Fibroblast of peridontal ligament (primary cell): ENCODE measurements at regions not wholly inside any gene's neighbourhood (a gene's known extent, or its start where the extent isn't known, plus 50 kb on each side); places are given as distances from the start of the nearest gene placed in this dataset.
"Not testable (repeated sequence)": the region's sequence is repeated elsewhere in the genome, so short reads cannot be mapped to it uniquely, and the experiment has no call there.

Experiments used
- DNase-seq: peaks from one replicate; pipeline ENCODE4 v3.0.0-alpha.2; 2010; ENCODE audit errors: extremely low read depth

DNA sequence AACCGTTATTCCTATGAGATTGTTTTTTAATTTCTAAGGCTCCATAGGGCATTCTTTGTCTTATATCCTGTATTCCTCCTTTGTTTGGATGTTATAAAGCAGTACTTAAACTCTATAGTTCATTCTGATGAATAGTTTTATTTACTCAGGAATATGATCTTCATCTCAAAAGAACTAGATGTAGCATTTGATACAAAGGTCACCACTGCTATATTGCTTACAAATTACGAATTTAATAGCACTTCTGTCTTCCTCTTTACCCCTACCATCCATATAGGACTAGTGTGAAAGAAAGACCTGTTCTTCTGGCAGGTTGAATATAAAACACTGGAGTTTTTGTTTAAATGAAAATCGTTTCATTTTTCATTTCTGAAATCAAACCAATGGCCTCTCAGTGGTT lies 468.1 kb upstream of the CXADR start:
- DNase-seq: no peak

DNA sequence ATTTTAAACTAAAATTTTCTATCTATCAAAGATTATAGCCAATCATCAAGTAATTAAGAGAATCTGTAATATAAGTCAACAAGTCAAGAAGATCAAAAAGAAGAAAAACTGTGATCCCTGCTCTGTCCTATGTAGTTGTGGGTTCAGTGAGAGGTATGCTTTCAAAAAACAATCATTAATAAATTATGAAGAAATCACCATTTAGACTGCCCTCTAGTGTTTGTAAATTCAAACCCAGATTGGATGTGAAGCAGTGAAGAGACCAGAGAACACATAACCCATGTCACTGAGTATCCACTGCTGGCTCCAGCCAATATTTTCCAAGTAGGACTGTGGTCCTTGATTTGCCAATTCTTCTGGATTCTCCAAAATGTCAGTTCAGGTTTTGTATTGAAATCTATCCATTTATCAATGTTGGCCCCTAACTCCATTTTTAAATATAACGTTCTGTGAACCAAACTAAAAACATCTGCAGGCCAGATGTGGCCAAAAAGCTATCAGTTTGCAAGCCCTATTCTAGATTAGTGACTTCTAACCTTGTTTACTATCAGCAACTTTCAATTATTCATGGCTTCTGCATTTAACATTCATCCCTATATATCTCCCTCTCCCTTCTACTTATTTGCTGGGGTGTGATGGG lies 467.5 kb upstream of the CXADR start:
- DNase-seq: peak; percentile 62

DNA sequence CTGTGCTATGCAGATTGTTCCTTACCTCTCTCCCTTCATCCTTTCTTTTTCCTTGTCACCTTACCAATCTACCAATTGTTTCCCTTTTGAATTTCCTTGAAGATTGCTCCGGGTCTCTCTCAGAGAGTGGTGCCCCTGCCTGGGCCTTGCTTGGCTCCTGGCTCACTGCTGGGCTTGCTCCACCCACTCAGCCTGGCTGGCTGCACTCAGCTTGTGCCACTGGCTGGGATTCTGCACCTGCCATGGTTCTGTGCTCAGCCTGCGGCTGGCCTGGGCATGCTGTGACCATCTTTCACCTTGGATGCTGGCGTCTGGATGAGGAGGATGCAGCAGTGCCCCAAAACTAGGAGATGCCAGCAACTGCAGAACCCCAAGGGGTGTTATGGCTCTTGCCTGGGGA lies 463.9 kb upstream of the CXADR start:
- DNase-seq: no peak

DNA sequence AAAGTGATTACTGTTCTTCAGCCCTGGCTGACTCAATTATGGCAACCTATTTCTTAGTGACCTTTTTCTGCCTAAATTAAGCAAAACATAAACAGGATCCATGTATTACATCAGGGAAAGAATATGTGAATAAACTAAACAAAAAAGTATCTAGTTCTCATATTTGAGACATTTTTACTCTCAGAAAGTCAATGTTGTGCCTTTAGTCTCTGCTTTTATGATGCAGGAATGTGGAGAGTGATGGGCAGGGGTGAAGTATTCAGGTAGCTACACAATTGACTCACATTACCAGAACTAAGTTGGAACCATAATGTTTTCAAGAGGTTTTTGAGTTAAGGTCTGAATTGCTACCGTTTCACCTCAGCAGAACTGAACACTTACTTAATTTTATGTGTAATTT lies 462.7 kb upstream of the CXADR start:
- peak; percentile 10 for DNase-seq

DNA sequence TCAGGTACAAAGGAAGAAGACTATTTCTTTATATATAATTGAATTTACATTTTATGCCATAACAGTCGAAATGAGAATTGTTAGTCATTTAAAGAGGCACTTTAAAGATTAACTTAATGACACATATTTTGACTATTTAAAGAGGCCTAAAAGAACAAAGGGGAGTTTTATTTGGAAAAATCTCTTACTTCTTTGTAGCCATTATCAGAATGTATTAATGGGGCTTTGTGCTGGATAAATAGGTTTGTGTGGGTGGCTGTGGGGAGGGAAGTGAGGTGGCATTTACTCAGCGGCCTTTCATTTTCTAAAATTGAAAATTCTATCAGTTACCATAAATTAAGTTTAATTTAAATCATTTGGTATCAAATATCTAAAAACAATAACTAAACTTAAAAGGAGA lies 462.2 kb upstream of the CXADR start:
- no peak for DNase-seq

DNA sequence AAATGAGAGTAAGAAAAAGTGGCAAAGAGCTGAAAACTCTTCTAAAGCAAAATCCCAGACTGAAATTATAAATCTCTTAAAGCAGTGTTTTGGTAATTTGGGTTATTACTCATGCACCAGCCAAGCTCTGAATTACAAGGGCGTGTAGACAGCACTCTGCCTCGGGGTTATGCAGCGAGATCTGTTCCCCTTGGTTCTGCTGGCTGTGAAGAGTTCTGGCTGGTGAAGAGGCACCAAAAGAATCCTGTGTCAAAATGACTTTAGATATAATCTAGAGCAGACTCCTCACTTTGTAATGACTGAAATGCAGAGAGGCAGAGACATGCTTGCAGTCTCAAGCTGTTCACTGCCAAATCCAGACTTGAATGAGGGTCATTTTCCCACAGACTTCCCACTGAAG lies 461.8 kb upstream of the CXADR start:
- no peak for DNase-seq

DNA sequence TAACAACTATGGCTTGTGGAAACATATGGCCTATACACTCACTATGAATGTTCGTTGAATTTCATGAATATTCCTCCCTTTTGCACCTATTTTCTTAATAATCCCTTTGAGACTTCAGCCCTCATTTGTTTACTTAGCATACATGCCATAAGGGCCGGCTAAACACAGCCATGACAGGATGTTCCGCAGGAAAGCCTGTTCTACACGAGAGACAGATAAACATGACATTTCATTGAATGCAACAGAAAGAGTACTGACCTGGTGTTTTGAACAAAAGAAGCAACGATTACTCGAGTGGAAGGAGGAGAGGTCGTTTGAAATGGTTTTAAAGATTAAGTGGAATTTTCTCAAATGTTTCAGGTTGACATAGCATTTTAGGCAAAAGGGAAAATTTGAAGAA lies 459.5 kb upstream of the CXADR start:
- DNase-seq: no peak

DNA sequence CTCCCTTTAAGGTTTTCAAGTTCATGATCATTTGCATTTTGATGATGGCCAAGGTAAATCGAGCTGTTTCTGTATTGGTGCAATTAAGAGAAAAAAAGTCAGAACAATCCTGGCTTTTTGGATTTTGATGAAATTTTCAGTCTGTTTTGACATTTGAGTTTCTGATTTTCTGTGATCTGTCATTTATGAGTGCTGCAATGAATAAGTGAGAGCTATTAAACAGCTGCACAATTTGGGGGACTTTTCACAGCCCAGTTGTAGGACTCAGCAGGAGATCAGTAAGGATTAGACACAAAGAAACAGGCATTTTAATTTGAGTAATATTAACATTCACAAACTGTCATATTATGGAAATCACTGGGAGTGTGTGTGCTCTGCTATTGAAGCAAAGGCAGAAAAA lies 452.9 kb upstream of the CXADR start:
- DNase-seq: no peak

DNA sequence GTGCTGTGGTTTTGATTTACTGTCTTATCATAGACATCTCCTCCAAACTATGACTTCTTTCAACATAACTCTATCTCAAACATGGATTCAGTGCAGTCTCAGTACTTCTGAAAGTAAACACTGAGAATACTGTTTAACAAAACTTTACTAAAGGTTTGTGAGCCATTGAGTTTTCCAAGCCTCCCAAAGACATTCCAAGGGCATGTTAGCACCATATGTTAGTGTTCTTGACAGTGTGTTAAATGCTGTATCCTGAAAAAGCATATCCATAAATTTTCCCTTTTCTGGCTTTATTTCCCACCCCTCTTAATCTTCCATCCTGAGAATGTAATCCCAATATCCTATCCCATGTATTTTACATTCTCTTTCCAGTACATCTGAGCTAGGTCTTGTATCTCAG lies 446.8 kb upstream of the CXADR start:
- DNase-seq: no peak

DNA sequence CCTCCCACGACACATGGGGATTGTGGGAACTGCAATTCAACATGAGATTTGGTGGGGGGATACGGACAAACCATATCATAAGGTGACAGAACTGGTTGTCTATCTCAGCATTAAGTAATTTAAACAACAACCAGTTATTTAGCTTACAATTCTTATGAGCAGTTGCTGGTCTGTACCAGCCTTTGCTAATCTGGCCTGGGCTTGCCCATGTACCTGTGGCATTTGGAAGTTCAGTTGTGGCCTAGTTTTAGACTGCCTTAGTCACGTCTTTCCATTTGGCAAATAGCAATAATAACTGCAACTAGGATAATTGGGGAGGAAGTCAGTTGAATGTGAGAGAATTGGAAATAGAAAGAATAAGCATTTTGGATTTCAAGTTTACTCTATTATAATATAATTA lies 441.8 kb upstream of the CXADR start:
- DNase-seq: no peak

DNA sequence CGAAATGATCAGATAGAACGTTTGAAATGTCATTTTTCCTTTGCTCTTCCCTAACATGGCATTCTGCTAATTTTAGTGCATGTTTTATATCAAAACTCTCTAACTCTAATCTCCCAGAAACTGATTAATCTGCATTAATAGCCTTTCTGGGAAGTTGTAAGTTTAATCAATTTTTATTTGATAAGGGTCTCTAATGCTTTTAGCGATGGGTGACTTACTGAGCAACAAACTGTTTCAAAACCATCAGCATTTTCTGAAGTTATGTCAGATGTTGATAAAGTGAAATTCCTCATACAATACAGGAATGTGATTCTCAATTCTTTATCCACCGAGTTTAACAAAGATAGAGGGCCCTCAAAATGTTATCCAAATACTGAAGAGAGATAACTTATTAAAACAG lies 431.6 kb upstream of the CXADR start:
- DNase-seq: no peak

DNA sequence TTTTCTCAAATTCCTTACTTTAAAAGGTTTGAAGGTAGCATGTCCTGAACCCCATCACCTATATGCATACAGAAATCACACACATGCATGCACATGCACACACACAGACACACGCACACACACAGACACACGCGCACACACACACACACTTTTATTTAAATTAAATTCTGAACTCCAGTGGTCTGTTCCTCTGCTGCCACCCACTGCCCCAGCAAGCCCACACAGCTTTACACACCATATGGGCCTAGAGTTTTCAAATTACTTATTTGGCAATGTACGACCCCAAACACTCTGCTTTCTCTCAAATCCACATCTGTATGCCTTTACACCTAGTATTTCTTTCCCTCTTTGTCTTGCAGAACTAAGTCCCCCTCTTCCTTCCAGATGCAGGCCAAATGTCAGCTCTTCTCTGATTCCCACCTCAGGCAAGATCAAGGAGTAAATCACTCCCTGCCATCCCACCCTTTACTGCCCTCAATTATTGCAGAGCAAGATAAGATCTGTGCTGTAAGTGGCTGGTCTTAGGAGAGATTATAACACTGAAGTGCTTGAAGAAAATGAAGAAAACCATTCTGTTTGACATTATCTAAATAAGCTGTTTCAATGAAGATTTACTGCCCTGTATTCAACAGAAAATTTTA lies 429.9 kb upstream of the CXADR start:
- no peak for DNase-seq

DNA sequence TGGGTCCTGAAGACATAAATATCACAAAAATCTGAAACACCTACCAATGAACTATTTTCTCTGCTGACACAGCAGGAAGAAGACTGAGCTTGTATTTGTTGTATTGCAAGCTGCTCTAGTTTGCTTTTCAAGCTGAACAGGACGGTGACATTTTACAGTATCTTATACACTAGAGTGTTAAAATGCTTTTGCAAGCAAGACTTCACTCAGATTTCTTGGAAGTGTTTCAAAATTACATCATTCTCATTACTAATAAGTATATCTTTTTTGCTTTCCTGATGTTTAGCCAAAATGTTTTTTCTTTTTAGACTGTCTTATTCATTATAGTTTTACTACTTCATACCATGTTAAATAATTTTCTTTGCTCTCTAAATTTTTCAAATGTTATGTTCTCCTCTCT lies 427.1 kb upstream of the CXADR start:
- DNase-seq: no peak

DNA sequence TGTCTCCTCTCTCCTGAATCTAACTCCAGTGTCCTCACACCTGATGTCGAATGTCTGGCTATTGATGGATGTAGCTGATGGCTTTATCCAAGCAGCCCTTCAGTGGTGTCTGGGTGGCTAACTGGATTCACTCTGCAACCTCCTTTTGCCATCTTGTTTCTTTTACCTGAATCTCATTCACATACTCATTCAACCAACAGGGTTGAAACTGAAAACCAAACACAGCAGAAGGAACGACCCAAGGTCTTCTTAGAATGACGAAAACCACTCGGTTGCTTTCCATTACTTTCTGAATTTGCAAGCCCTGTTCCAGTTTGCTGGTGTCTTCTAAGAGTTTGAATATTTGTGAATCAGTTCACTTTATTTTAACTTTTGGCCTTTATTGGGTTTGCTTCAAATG lies 424.3 kb upstream of the CXADR start:
- DNase-seq: no peak

DNA sequence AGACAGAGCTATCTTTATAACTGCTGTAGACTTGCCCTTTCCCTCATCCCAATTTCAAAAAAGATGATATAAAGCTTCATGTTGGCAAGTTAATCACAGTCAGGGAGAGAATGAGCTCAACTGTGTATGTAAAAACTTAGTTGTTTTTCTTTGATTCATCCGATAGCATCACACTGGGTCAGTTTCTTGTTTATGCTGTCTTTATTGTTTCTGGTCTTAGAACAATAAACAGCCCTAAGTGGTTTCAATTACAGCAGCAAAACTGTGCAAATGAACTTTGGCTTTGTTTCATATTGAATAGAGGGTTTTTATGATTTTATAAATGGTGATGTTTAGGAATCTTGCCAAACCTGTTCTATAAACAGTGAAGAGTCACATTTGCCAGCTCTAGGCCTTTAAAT lies 423.8 kb upstream of the CXADR start:
- peak; percentile 32 for DNase-seq

DNA sequence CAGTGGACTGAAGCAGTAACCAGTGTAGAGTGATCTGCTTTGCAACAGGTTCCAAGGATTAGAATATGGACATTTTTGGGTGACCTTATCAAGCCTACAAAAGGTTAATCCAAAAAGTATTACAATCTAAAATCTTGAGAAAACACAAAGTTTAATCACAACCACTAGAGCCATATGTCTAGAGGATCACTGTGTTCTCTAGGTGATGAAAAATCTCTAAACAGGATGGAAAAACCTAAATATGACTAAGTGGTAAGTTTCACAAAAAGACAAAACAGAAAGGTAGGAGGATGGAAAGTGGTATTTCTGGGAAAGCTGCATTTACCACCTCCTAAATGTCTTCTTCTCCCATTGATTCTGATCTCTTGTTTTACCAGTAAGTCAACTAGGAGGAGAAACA lies 411.1 kb upstream of the CXADR start:
- no peak for DNase-seq

DNA sequence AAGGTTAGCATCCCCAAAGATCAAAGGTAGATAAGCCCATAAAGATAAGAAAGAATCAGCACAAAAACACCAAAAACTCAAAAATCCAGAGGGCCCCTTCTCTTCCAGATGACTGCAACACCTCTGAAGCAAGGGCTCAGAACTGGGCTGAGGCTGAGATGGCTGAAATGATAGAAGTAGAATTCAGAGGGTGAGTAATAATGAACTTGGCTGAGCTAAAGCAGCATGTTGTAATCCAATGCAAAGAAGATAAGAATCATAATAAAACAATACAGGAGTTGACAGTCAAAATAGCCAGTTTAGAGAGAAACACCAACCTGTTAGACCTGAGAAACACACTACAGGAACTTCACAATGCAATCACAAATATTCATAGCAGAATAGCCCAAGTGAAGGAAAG lies 406.9 kb upstream of the CXADR start:
- no peak for DNase-seq

DNA sequence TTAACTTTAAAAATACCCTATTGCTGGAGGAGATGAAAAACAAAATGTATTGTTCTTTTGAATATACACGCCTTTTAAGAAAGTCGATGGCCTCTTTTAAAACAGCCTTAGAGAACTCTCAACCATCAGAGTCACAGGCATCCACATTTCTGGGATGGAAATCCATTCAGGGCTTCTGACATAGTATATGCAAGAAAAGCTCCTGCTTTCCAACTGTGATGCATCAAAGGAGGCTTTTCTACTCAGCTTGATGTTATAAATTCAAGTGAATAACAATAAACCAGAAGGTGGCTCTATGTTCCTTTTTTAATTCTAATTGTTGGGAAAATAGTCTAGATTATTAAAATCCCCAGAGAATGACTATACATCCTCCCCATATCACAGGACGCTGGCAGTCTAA lies 398.8 kb upstream of the CXADR start:
- no peak for DNase-seq

DNA sequence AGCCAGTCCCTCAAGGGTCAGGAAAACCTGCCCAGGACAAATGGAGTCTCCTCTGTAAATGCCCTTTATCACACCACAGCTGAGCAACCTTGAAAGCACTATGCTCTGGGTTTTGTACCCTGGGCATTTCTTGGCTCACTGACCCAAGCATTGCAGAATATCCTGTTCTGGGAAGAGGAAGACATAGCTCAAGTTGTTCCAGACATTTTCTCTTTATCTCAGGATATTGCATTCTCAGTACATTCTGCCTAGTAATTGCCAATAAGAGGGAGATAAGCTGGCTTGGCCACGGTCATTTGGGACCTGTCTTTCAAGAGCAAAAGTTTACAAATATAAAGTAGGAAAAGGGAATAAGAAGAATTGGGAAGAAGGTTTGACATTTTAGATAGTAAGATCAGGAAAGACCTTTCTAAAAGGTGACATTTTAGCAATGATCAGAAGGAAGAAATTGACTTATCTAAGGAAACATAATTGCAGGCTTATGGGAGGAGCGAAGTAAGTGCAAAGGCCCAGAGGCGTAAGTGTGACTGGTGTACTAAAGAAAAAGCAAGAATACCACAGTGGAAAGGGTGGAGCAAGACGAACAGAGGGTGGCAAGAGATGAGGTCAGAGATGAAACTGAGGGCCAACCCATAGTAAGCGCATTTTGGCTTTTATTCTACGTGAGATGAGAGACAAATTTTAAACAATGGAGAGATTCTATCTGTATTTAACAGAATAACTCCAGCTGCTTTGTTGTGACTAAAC lies 394.0 kb upstream of the CXADR start:
- no peak for DNase-seq

DNA sequence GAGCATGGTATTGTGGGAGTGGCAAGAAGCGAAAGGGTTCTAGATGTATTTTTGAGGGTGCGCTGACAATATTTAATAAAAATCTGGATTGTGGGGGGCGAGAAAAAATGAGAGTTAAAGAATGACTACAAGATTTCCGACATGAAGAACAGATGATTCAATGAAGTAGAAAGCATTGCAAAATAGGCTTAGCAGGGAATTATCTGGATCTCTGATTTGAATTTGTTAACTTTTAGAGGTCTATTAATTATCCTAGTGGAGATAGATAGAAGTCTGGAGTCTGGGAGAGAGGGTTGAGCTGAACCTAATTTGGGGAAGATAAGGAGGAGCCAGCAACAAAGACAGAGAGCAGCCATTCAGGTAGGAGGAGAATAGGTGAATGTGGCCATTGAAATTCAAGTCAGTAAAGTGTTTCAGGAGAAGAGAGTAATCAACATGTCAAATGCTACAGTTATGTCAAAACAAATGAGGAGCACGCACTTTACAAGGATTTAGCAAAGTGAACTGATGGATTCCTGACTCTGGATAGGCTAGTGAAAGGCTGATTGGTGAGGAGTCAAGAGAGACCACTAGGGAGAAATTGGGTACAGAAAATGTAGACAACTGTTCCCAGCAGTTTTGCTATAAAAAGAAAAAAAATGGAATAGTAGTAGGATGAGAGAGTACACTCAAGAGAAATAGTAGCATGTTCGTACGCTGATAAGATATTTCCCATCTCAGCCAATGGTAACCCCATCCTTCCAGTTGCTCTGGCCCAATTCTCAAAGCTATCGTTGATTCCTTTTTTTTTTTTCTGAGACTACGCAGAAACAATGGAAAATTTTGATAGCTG lies 393.2 kb upstream of the CXADR start:
- no peak for DNase-seq

DNA sequence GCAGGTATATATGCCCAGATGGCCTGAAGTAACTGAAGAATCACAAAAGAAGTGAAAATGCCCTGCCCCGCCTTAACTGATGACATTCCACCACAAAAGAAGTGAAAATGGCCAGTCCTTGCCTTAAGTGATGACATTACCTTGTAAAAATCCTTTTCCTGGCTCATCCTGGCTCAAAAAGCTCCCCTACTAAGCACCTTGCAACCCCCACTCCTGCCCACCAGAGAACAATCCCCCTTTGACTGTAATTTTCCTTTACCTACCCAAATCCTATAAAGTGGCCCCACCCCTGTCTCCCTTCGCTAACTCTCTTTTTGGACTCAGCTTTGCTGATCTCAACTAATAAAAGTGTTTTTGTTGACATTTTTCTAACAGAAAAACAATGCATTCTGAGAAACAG lies 385.4 kb upstream of the CXADR start:
- DNase-seq: not testable (repeated sequence)

DNA sequence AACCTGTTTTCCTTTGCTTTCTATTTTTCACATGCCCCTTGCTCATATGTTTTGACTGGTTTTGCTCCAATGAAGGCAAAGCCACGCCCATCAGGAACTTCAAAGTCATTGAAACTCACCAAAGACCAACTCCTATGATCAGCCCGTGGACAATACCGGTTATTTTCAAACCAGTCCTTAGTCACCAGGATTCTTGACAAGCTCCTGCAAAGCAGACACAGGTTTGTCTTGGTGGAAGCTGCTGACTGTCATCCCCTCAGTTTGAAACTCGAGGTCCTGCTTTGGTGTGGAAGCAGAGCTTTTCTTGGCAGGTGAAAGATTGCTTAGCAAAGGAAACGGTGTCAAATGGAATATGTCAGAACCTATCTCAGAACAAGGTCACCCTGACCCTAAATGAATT lies 384.7 kb upstream of the CXADR start:
- DNase-seq: no peak

DNA sequence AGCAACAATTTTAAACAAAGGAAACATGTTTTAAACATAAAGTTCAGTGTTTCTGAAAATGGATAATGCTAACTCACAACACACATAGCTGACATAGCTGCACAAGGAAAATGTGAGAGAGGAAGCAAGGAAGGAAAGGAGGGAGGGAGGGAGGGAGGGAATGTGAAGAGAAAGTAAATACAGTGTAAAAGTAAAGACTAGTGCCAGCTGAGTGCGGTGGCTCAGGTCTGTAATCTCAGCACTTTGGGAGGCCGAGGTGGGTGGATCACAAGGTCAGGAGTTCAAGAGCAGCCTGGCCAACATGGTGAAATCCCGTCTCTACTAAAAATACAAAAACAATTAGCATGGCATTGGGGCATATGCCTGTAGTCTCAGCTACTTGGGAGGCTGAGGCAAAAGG lies 373.7 kb upstream of the CXADR start:
- peak; percentile 22 for DNase-seq
